NCI-H2227 treated with DMSO at 0.1 percent for 48 hours (cell line): ENCODE measurements at regions not wholly inside any gene's neighbourhood (a gene's known extent, or its start where the extent isn't known, plus 50 kb on each side); places are given as distances from the start of the nearest gene placed in this dataset.

Experiments
- DNase-seq: peaks from one replicate; lab custom pipeline; 2025; lab: John Stamatoyannopoulos, UW

DNA sequence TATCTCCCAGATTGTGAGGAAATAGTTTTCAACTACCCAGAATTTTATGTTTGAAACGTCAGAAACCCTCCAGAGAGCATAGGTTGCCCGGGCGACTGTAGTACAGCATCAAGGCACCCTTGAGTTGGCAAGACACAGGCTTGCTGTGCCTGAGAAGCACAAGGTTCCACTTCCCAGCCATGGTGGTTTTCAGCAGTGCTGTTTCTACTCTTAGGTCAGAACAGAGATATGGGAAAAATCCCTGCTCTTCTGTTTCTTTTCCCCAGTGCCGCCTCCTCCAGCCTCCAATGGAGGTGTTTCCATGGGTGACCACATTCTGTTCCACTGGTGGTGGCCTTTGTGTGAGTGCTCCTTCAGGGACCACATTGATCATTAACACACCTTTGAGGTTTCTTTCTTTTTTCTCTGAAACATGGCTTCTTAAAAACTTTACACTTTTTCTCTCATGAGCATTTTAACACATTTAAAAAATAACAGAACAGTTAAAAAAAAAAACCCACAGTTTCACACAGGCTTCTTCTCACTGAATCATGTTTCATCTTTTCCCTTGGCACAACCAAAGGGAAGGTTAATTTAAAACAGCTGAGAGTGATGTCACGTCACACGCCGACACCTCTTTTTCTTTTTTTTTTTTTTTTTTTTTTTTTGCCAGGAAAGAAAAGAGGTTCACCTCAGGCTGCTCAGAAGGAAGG, 229.3 kb upstream of the HDAC4 start:
- DNase-seq = no peak

DNA sequence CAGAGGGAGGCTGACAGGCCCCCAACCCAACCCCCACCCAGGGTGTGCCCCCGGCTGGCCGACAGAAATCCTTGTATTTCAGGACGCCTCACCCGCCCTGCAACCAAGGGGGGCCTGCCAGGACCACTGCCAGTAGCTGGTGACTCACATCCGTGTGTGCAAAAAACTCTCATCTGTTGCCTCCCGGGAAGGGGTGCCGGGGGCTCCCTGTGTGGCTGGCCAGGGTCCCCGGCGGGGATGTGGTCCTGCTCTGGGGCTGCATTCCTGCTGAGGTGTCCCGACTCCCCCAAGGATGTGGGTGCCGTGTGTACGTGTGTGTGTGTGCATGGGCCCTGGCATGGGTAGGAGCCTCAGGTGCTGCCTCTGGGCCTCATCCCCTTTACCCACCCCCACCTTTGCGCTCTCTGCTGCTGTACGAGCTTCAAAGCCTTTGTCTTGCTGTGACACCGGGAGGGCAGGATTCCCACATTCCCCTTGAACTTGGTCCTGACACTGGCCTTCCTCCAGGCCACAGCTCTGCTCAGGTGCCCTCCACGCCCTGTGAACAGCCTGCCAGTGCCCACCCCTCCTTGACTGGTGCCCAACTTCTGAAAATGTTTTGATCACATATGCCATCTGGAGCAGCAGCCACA, 226.3 kb upstream of the HDAC4 start:
- no peak for DNase-seq

DNA sequence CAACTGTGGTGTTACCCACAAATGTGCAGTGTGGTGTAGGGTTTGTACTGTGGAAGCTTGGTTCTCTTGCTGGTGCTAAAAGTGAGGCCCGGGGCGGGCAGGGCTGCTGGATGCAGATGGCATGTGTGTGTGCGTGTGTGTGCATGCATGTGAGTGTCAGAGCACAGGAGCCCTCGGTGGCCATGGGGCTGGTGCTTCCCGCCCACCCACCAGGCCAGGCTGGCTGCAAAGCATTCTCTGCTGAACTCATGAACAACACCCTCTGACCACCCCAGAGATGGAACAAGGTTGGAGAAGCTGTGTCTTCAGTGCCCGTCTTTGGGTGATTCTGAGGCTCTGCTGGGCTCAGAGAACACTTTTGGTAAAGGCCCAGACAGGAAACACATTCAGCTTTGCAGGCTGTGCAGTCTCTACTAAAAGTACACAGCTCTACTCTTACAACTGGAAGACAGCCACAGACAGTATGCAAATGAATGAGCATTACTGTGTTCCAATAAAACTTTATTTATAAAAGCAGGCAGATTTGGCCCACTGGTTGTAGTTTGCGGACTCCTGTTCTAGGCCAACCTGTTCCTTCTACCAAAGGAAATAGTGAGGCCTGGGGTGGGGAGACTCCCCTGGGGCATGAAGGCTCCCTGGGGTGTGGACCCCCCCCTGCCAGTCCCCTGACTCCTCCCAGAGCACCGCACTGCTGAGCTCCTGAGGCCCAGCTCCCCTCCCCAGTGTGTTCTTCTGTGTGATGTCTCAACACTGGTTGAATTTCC, 225.3 kb upstream of the HDAC4 start:
- DNase-seq = no peak

DNA sequence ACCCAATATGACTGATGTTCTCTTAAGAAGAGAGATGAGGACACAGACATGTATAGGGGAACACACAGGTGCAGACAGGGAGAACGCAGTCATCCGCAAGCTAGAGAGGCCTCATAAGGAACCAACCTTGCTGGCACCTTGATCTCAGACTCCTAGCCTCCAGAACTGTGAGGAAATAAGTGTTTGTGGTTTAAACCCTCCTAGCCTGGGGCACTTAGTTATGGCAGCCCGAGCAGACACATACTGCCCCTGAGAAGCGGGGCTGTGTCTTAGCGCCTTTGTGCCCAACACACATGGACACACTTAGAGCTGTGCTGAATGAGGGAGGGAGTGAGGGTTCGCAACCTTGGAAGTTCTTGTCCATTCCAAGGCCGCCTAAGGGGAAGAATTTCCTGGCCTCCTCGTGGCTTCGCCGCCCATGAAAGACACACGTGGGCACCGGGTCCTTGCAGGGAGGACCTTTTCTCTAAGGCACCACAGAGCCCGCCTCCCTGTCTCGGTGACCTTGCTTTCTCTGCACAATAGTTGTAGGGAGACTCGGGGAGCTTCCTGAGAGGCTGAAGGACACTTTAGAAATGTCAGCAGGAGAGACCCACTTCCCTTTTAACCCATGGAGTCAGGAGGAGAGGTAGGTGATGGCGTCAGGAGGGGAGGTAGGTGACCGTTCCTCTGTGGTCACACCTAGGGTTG, 224.5 kb upstream of the HDAC4 start:
- no peak for DNase-seq

DNA sequence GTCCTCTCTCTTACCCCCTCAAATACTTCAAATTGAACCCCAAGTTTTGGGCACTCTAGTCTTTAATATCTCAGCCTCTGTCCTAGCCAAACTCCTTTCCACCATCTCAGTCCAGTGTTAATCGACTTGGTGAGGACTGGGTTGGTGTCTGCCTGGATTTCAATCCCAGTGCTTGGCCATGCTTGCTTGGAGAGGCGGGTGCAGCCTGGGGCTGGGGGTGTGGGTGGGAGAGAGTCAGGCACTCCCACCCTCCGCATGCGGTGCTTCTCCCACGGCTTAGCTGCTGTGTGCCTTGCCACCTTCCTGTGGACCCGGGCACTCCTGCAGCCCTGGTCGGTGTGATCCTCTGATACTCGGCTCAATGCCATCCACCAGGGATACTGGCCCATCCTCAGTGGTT, 220.8 kb upstream of the HDAC4 start:
- DNase-seq = no peak

DNA sequence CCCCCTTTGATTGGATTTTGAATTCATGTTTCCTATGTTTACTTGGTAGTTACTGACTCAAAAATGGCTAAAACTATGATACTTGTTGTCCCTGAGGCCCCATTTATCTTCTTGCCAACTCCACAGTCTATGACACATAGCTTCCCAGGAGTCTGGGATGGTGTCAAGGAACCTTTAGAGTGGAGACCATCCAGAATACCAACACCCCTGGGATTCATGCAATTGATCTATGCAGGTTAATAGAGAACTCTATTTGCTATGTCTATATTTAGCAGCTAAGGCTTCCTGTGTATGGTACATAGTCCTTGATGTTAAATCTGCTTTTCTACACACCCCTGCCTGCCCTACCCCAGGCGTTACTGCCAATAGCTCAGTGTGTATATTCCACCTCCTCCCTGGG, 218.5 kb upstream of the HDAC4 start:
- DNase-seq = no peak

DNA sequence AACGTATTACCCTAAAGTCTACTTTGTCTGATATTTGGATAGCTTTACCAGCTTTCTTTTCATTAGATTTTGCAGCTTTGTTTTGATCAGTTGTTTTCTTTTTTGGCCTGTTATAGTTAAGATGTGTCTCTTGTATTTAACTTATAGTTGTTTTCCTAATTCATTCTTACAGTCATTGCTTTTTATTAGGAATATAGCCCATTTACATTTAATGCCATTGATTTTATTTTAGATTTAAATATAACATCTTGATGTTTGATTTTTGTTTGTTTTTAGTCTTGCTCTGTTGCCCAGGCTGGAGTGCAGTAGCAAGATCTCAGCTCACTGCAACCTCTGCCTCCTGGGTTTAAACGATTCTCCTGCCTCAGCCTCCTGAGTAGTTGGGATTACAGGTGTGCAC, 215.9 kb upstream of the HDAC4 start:
- no peak for DNase-seq

DNA sequence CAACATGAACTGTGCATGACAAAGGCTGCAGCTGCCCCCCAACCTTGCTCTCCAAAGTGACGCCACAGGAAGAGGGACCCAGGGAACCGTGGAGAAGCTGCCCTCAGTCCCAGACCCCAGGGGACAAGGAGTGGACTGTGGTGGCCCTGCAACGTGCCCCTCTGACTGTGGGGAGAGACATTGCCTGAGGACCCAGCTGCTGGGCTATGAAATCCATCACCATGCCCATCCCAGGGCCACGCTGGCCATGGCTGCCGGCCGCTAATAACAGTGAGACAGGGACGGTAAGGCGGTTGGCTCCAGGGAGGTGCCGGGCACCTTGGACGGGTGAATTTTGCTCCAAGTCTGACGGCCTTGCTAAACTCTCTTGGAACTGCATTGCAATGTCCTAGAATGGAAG, 211.3 kb upstream of the HDAC4 start:
- no peak for DNase-seq

DNA sequence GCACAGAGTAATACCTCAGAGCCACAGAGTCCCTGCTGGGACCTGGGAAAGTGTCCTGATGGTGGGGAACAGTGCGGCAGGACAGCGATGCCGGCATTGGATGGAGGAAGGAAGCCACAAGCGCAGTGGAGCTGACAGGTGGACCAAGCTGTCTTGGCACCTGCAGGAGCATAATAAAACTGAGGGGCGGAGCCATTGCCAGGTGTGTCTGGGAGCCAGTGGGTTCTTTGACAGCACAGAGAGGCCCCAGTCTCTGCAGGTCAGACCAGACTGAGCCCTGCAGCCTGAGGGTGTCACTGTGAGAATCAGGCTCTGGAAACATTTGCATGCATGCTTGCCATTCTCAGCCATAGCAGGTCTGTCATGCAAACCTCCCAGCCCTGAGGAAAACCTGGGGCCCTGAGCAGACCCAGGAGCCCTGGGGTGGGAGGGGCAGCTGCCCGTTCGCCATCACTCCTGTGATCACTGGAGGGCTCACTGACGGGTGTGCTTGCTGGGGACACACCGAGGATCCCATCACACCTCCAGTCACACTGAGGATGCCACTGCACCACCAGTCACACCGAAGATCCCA, 210.5 kb upstream of the HDAC4 start:
- DNase-seq = no peak

DNA sequence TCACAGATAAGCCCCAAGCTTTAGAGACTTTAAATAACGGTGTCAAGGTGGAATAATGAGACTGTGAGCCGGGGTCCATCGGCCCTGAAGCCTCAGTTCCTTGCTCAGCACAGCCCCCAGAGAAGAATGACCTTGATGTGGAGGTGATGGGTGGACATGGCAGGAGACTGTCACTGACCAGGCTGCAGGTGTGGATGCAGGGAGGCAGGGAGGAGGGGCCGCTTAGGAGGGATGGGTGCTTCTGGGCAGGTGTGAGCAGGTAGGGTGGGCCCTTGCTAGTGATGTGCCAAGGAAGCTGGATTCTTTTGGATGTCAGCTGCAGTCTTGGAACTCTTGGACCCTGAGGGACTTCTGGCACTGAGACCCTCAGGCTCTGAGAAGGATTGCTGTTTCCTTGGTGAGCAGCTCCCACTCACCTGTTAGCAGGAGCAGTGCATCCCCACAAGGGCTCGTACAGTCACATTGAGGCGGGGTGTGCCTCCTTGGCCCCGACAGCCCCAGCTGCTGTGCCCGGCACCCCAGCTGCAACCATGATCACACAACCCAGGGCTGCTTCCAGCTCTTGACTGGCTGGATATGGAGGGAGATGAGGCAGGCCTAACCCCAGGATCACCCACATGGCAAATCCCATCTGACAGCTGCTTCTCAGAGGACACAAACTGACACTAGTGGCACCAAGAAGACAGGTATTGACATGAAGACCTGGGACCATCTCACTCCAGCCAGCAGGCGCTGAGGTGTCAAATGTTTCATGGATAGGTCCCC, 209.8 kb upstream of the HDAC4 start:
- DNase-seq = no peak

DNA sequence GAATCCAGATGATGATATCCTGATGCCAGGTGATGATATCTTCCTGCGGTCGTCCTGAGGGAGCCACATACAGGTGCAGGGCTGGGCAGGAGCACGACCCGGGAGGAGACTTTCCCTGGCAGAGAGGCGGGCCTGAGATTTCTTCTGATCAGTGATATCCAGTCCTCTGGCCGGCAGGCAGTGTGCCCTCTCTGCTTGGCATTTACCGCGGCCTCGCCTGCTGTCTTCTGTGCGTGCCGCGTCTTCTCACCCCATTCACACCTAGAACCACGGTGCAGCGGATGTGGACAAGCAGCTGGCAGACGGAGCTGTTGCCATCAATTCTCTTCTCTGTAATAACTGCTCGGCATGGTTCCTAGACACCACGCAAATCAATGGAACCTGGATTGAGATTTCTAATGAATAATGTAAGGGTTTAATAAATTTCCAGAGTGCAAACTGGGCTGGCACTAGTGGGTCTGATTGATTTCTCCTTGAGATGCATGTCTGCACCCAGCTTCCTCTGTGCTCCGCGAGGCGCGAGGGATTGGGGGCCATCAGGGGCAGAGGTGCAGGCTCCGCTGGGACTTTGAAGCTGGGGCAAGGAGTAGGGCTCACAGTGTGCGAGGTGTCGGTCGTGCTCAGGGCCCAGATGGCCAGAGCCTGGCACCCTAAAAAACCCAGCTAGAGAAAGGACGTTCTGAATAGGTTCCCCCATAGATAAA, 208.9 kb upstream of the HDAC4 start:
- DNase-seq = no peak

DNA sequence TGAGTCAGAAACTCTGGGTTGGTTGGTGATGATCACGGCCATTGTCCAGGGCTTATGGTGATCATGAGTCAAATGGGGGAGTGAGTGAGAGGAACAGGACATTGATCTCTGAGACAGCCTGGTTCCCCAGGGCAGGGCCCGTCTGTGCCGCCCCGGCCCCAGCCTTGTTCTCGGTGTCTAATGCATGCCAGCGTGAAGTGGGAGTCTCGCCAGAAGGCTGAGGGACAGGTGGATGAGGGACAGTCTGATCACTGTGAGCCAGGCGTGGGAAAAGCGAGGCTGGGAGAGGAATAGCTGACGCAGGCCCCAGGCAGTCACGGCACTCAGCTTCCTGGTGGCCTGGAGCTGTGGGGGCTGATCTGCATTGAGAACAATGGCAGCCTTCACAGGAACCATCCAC, 208.3 kb upstream of the HDAC4 start:
- DNase-seq = no peak

DNA sequence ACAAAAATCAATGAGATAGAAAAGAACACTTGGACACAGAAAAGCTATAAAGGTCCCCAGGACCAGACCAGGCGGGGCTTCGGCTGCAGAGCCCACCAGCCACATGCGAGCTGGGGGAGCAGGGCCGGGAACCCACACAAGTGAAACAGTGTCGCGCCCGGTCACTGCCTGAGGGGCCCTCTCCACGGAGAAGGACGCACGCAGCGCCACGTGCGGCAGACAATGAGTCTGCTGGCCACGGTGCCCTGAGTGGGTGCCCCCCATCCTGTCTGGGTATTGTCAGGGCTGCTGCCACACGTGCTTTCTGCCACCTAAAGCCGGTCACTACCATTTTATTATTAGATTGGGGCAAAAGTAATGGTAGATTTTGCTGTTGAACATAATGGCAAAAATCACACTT, 207.9 kb upstream of the HDAC4 start:
- no peak for DNase-seq

DNA sequence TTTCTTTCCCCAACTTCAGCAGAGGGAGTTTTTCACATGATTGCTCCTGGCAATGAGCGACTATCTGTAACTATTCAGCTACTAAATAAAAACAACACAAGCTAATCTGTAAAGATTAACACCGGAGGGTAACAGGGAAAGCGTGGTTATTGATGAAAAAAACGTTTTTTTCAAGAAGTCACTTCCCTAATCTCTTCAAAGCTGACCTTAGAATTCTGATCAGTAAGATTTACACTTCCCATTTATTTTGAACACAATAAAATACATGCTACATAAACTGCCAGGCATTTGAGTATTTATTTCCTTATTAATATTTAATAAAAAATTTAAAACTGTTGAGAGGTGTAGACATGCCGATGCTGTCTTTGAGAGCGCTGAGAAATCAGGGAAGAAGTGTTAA, 207.4 kb upstream of the HDAC4 start:
- no peak for DNase-seq

DNA sequence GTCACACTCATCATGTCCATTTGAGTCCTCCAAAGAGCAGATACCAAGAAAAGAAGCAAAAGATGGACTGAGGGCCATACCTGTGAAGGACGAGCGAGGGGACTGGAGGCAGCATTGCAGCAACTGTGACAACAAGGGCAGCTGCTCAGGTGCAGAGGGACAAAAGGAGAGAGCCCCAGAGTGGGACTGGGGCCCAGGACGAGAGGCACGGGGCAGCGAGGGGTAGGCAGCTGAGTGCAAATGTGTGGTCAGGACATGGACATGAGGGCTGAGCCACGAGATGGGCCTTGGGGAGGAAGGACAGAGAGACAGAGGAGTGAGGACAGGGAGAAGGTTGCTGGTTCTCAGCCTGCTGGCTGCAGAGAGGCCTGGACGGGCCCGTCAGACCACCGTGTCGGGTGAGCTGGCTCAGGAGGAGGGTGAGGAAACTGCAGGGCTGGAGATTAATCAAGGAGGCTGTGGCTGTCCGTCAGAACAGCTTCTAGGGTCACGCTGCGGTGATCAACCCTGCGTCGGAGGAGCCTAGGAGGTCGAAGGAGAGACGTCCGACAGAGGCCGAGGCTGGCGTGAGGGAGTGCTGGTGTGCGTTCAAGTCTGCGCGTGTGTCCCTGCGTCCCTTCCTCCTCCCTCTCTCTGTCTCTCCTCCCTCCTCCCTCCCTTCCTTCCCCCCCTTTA, 206.8 kb upstream of the HDAC4 start:
- DNase-seq = no peak

DNA sequence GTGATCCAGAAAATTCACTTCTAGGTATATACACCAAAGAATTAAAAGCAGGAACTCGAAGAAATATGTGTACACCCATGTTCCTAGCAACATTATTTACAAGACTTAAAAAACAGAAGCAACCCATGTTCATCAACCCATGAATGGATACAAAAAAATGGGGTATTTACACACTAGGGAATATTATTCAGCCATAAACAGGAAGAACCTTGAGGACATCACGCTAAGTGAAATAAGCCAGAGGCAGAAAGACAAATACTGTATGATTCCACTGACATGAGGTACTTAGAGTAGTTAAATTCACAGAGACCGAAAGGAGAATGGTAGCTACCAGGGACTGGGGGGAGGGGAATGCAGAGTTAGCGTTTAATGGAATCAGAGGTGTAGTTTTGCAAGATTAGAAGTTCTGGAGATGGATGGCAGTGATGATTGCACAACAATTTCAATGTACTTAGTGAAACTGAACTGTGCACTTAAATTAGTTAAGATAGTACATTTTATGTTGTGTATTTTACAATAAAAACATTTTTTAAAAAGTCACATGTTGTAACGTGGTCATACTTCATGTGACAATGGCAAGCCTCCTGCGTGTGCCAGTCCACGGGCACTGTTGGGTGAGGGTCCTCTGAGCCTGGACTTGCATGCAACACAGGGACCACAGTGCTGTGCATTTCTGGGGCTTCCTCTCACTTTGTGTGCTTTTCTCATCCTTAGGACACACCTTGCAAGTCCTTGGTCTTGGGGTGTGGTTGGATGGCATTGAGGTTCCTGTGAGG, 206.1 kb upstream of the HDAC4 start:
- no peak for DNase-seq

DNA sequence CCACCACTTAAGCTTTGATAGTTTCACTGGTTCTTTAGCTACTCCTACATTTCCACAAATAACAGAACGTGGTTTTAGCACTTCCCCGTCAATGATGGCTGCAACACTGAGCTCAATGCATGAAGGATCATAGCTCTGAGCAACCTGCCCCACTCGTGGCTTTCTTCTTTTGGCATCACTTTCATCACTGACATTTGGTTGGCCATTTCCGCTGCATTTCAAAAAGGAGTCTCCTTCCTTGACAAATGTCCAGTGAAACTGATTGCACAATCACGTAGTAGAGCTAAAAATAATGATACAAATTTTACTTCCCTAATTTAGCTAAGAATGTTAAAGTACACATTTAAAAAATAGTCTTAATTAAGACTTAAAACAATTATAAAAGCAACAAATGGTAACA, 205.2 kb upstream of the HDAC4 start:
- no peak for DNase-seq

DNA sequence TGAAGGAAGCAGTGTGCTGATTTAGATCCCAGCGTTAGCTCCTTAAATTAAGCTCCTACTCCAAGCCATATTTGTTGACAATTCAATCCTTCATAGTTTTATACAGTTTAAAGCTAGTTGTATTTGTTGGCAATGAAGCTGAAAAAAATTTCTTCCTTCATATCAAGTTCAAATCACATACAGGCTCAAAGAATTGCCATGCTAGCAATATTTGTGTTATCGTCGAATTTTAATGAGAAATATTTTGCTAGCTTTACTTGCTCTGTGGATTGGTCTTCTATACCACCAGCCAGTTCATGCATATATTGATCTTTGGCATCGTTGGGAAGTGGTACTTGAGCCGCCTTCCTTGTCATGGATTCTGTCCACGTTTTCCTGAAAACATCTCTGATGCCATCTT, 204.6 kb upstream of the HDAC4 start:
- no peak for DNase-seq

DNA sequence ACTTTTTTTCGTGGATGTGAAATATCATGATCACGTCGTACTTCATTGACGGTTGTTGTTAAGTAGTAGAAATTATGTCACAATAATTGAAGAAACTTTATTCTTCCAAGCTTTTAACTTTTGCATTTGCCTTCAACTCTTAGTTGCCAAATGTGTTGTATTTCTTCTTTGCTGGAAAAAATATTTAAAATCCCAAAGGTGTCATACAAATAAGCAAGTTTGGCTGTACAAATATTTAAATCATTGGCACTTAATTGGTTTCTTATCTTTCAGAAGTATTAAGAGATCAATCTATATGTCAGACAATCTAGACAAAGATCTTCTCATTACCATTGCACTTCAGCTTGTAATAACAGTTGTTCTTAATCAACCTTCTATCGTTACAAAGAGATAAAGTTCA, 204.0 kb upstream of the HDAC4 start:
- DNase-seq = no peak
